Neural progenitor cell (in vitro differentiated cells): ENCODE measurements at regions not wholly inside any gene's neighbourhood (a gene's known extent, or its start where the extent isn't known, plus 50 kb on each side); places are given as distances from the start of the nearest gene placed in this dataset.

Source experiments
- EZH2 ChIP-seq: fragments of 200-600 bp; sonication (generic); IDR thresholded peaks from 2 replicates; pipeline ENCODE4 v1.6.1; 2017; ENCODE audit warnings: antibody characterized with exemption, mild to moderate bottlenecking, moderate library complexity
- EZH2phosphoT487 ChIP-seq: fragments of 200-600 bp; sonication (generic); IDR thresholded peaks from 2 replicates; pipeline ENCODE4 v1.6.1; 2017; ENCODE audit warnings: antibody characterized with exemption
- TF ChIP-seq, protein P1 (sequence below): fragments of 200-600 bp; sonication (generic); IDR thresholded peaks from 2 replicates; pipeline ENCODE4 v1.5.1; 2017; ENCODE audit warnings: antibody characterized with exemption, mild to moderate bottlenecking

DNA sequence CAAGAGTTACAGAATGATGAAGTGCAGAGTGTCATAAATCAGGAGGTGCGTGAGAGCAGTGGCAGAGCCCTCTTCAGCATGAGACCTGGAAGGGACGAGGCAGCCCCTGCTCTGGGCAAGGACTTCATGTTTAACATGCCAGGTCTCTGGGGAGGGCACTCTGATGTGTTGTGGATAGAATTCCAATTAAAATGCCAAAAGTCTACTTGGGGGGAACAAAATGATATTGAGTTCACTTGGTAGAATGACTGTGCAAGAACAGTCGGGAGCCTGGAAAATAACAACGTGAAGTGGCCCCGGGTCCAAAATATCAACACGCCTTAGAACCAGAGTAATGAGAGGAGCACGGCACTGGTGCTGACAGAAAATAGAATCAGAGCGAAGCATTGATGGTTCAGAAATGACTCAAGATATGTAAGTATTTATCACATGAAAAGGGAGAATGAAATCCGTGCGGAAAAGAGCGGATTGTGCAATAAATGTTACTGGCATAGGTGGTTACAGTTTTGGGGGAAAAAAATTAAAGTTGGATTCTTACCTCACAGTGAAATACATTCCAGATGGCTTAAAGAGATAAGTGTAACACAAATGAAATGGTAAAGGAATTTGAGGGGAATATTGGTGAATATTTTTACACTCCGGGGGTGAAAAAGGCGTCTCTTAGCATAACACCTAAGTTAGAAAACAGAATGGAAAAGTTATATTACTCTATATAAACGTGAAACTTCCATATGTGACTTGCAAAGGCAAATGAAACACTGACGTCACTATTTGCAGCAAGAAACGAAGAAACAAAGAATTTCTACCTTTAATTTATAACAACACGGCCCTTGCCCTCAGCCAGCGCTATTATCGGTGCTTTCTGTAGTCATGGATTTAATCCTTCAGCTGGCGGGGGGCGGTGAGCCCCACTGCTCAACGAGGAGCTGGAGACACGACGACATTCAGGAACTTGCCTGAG lies 159.4 kb upstream of the TWIST2 start:
- TF ChIP-seq, protein P1, sequence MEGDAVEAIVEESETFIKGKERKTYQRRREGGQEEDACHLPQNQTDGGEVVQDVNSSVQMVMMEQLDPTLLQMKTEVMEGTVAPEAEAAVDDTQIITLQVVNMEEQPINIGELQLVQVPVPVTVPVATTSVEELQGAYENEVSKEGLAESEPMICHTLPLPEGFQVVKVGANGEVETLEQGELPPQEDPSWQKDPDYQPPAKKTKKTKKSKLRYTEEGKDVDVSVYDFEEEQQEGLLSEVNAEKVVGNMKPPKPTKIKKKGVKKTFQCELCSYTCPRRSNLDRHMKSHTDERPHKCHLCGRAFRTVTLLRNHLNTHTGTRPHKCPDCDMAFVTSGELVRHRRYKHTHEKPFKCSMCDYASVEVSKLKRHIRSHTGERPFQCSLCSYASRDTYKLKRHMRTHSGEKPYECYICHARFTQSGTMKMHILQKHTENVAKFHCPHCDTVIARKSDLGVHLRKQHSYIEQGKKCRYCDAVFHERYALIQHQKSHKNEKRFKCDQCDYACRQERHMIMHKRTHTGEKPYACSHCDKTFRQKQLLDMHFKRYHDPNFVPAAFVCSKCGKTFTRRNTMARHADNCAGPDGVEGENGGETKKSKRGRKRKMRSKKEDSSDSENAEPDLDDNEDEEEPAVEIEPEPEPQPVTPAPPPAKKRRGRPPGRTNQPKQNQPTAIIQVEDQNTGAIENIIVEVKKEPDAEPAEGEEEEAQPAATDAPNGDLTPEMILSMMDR: no peak
- TF ChIP-seq EZH2: no peak
- TF ChIP-seq EZH2phosphoT487: no peak
